K562 (cell line): ENCODE measurements at regions not wholly inside any gene's neighbourhood (a gene's known extent, or its start where the extent isn't known, plus 50 kb on each side); places are given as distances from the start of the nearest gene placed in this dataset.

ENCODE experiments used
- ATAC-seq: fragments of 200-7000 bp; cut with Tn5 transposase; 3 replicates; pipeline ENCODE4 v1.9.1; 2020; ENCODE audit warnings: moderate library complexity
- BruUV-seq: library from RNA; stranded (reverse); fragments of 400-500 nt; replicated peaks from 2 replicates; lab custom pipeline; 2021; lab: Mats Ljungman, UMichigan
- CTCF ChIA-PET: fragments of 300-600 bp; formaldehyde crosslinking; extraction: SDS; loops from one replicate; lab custom pipeline; 2021; ENCODE audit warnings: low intra/inter-chr PET ratio; lab: Yijun Ruan, JAX
- POLR2A ChIA-PET: fragments of 300-600, 350-650 bp; sonication (Branson Sonifier 250); formaldehyde crosslinking; extraction: SDS; loops from one replicate; lab custom pipeline; 2021; ENCODE audit warnings: antibody characterized with exemption, inconsistent platforms; lab: Yijun Ruan, JAX
- DNase-seq, 4 experiments: peaks; one replicate each; pipeline versions ENCODE4 v3.0.0 to v3.0.0-alpha.2; 2011 to 2018; ENCODE audit warnings: low spot score in 3 of 4, mixed read lengths in 3 of 4; ENCODE audit errors: extremely low read depth in 1 of 4
- FAIRE-seq: peaks from 2 replicates; lab custom pipeline; 2011; peaks lifted over from hg19 to GRCh38; lab: Jason Lieb, UNC
- H2AFZ ChIP-seq: 2 replicates; pipeline ENCODE4 v1.6.0; 2011; ENCODE audit warnings: low read depth, low read length, control low read depth, inconsistent platforms
- H3K27ac ChIP-seq: fragments of 200-600 bp; 3 replicates; pipeline ENCODE4 v1.8.0; 2011; ENCODE audit warnings: low read depth, mild to moderate bottlenecking, control low read depth, inconsistent platforms, low read length, moderate library complexity, mixed read lengths; ENCODE audit errors: extremely low read depth
- H3K27me3 ChIP-seq, 2 experiments: fragments of 300-600 bp in 1 of 2; 2 replicates in 1 of 2; 3 replicates in 1 of 2; pipeline versions ENCODE4 v1.6.0 to v1.8.0; 2011; ENCODE audit warnings: inconsistent platforms in 2 of 2, low read length in 2 of 2, mild to moderate bottlenecking in 1 of 2, mixed read lengths in 1 of 2, moderate library complexity in 1 of 2; ENCODE audit not compliant: control insufficient read depth in 2 of 2, insufficient read depth in 2 of 2
- H3K36me3 ChIP-seq: fragments of 300-600 bp; 3 replicates; pipeline ENCODE4 v1.8.0; 2011; ENCODE audit warnings: mild to moderate bottlenecking, low read length, inconsistent platforms; ENCODE audit not compliant: control insufficient read depth, insufficient read depth
- H3K4me1 ChIP-seq, 2 experiments: fragments of 200-600 bp in 1 of 2; replicated peaks in 1 of 2; 2 replicates in 1 of 2; 3 replicates in 1 of 2; pipeline versions ENCODE4 v1.5.1 to v1.8.0; 2011; ENCODE audit warnings: inconsistent platforms in 2 of 2, low read length in 2 of 2, mild to moderate bottlenecking in 1 of 2, mixed read lengths in 1 of 2, moderate library complexity in 1 of 2; ENCODE audit not compliant: control insufficient read depth in 2 of 2, insufficient read depth in 2 of 2
- H3K4me2 ChIP-seq: 2 replicates; pipeline ENCODE4 v1.6.1; 2011; ENCODE audit warnings: low read length, control low read depth, inconsistent platforms, mixed read lengths; ENCODE audit not compliant: insufficient read depth
- H3K4me3 ChIP-seq: fragments of 200-600 bp; sonication (generic), shearing (Covaris generic); 2 replicates; pipeline ENCODE4 v1.5.1; 2016; ENCODE audit warnings: control low read depth, inconsistent platforms
- H3K79me2 ChIP-seq: fragments of 200-600 bp; 3 replicates; pipeline ENCODE4 v1.8.0; 2011; ENCODE audit warnings: low read length, inconsistent platforms; ENCODE audit not compliant: control insufficient read depth, insufficient read depth
- H3K9ac ChIP-seq, 2 experiments: 2 replicates each; pipeline versions ENCODE4 v1.6.0 to v1.6.1; 2011; ENCODE audit warnings: low read depth in 2 of 2, low read length in 2 of 2, control low read depth in 1 of 2, inconsistent platforms in 1 of 2, mild to moderate bottlenecking in 1 of 2, mixed read lengths in 1 of 2; ENCODE audit not compliant: insufficient read depth in 1 of 2
- H3K9me1 ChIP-seq: one replicate; pipeline ENCODE4 v1.6.0; 2011; ENCODE audit warnings: inconsistent platforms, mild to moderate bottlenecking, low read length, moderate library complexity; ENCODE audit not compliant: control insufficient read depth, insufficient read depth
- H3K9me3 ChIP-seq: replicated peaks from 2 replicates; pipeline ENCODE4 v1.5.1; 2011; ENCODE audit warnings: low read depth, low read length, inconsistent platforms; ENCODE audit not compliant: control insufficient read depth, insufficient read depth
- H4K20me1 ChIP-seq: replicated peaks from 2 replicates; pipeline ENCODE4 v1.6.1; 2011; ENCODE audit warnings: low read length, inconsistent platforms, mixed read lengths; ENCODE audit not compliant: control insufficient read depth, insufficient read depth
- ARID2 ChIP-seq: fragments of 450-650 bp; IDR thresholded peaks from 2 replicates; pipeline ENCODE4 v1.6.1; 2017; ENCODE audit warnings: antibody characterized with exemption, mild to moderate bottlenecking
- CAMTA2 ChIP-seq: fragments of 250-450 bp; sonication (Bioruptor Pico); conservative IDR thresholded peaks from 2 replicates; pipeline ENCODE4 v1.5.1; 2022
- COPS2 ChIP-seq: fragments of 450-650 bp; conservative IDR thresholded peaks from 2 replicates; pipeline ENCODE4 v1.6.1; 2016; ENCODE audit warnings: mild to moderate bottlenecking, moderate library complexity
- GMEB1 ChIP-seq: fragments of 250-450 bp; sonication (Bioruptor Pico); IDR thresholded peaks from 2 replicates; pipeline ENCODE4 v1.4.0; 2020; ENCODE audit warnings: mild to moderate bottlenecking
- MECOM ChIP-seq: fragments of 250-450 bp; sonication (Bioruptor Pico); IDR thresholded peaks from 2 replicates; pipeline ENCODE4 v1.8.0; 2022; ENCODE audit warnings: inconsistent platforms
- RBM14 ChIP-seq: fragments of 200-400 bp; formaldehyde crosslinking; IDR thresholded peaks from 2 replicates; pipeline ENCODE4 v1.6.1; 2018; ENCODE audit warnings: low read depth, mild to moderate bottlenecking, low read length, moderate library complexity, borderline replicate concordance; ENCODE audit not compliant: insufficient read depth
- ZBTB9 ChIP-seq: fragments of 450-650 bp; formaldehyde crosslinking; IDR thresholded peaks from 2 replicates; pipeline ENCODE4 v1.4.0; 2020; ENCODE audit warnings: mild to moderate bottlenecking, moderate library complexity
- ZNF134 ChIP-seq: fragments of 250-450 bp; sonication (Bioruptor Pico); conservative IDR thresholded peaks from 2 replicates; pipeline ENCODE4 v1.4.0; 2020
- ZNF384 ChIP-seq: IDR thresholded peaks from 2 replicates; pipeline ENCODE4 v1.6.1; 2012; ENCODE audit warnings: low read depth, low read length, improper control_type of control experiment
- ZNF696 ChIP-seq: fragments of 250-450 bp; sonication (Bioruptor Pico); conservative IDR thresholded peaks from 2 replicates; pipeline ENCODE4 v1.4.0; 2020; ENCODE audit warnings: mild to moderate bottlenecking, moderate library complexity
- in situ Hi-C: fragments of 300-500 bp; cut with MboI; formaldehyde crosslinking; loops from 4 replicates; pipeline ENCODE4 v1.15.0; 2018; ENCODE audit warnings: inconsistent platforms, mixed read lengths
- intact Hi-C: fragments of 100-400 bp; cut with micrococcal nuclease; formaldehyde crosslinking; loops from 2 replicates; pipeline ENCODE4 v1.14.2; 2022

GRCh38 chr9:7710686-7711085, 88.9 kb downstream of the DMAC1 start:
- Histone ChIP-seq H3K36me3 (no peaks in the 10 kb centered on the region), H3K9me1 (no peaks in the 10 kb centered on the region), H3K79me2 (no peaks in the 10 kb centered on the region), H3K4me3 (no peak overlapping the region), H3K27me3 (no peaks in the 10 kb centered on the region), H2AFZ (no peak overlapping the region), H3K4me2 (no peak overlapping the region), H3K27ac (no peak overlapping the region)
- no peak for FAIRE-seq
- no peak for TF ChIP-seq RBM14
- no peak for TF ChIP-seq ARID2
- no peak for TF ChIP-seq GMEB1 (CRISPR knock-in tag)
- TF ChIP-seq CAMTA2 (CRISPR knock-in tag) = no peak
- no peak for TF ChIP-seq ZNF696 (CRISPR knock-in tag)
- no peak for TF ChIP-seq ZNF384
- no peak for TF ChIP-seq ZBTB9 (CRISPR knock-in tag)
- TF ChIP-seq ZNF134 (CRISPR knock-in tag) = no peak
- no peak for TF ChIP-seq COPS2
- no peak for TF ChIP-seq MECOM (CRISPR knock-in tag)
- TF ChIP-seq, all 486 proteins: peak for 0
- Histone ChIP-seq H3K9ac (no peak overlapping the region), H3K4me1 (no peaks in the 10 kb centered on the region), H4K20me1 (no peaks in the 10 kb centered on the region), H3K9me3 (no peaks in the 10 kb centered on the region)
- in situ Hi-C loops = no loop called here
- ATAC-seq (no peak), DNase-seq (no peak)
- no TSS peak for BruUV-seq
- ChIA-PET POLR2A (no interaction called here), CTCF (no interaction called here)
- intact Hi-C loops = no loop called here
